ENCODE measurements at regions not wholly inside any gene's neighbourhood (a gene's known extent, or its start where the extent isn't known, plus 50 kb on each side); places are given as distances from the start of the nearest gene placed in this dataset.

GRCh38 chr7:41298409-41298808 is 404.5 kb downstream of the INHBA start:
- DNase-seq (ENCODE audit: low read depth): no peak

DNA sequence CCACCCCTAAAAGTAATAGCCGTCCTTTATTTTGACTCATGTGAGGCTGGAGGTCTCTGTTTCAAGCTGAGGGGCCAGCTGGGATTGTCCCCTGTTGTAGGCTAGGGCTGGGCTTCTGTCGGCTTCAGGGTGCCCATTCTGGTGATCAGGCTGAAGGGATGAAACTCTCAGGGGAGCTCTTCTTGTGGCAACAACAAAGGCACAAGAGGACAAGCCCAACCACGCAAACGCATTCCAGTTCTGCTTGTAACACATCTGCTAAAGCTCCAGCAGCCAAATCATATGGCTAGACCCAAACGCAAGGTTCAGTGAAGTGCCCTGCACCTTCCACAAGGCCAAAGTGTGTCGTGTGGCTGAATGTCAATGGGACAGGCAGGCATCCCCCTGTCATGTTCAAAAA is 405.7 kb downstream of the INHBA start:
- DNase-seq (ENCODE audit: low read depth): peak; percentile 17

DNA sequence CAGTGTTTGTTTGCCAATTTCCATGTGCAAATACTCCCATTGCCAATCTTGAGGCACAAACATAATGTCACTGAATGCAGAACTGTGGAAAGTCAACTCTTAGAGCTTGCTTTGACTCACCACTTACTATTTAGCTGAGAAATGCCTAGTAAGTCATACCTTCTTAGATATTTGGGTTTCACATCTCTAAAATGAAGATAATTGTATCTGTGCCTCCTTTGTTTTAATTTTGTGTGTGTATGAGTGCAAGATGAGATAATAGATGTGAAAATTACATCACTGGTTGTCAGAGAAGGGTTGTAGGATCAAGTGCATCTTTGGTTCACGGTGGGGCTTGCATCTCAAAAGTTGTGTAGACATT is 407.5 kb downstream of the INHBA start:
- no peak for DNase-seq (ENCODE audit: low read depth)

GRCh38 chr7:41294556-41295454 is 408.1 kb downstream of the INHBA start:
- no peak for DNase-seq (ENCODE audit: low read depth)

DNA sequence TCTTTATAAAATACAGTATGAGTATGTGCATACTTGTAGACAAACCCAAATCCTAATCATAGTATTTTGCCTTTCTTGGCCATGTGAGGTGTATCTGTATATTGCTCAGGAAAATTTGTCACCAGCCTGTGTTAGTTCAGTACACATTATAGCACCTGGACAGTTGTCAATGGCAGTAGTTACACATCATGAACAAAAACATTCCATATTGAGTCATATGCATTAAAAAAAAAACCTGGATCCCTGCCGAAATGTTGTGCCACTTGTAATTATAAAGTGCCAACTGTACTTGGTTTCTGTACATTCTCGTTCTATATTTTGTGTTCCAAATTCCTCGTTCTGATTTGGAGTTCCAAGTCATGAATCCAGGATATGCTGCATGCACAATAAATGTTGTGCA is 410.4 kb downstream of the INHBA start:
- peak; percentile 13 for DNase-seq (ENCODE audit: low read depth)

- DNase-seq (ENCODE audit: low read depth): no peak
These were observed 415.1 kb downstream of the INHBA start for GRCh38 chr7:41287559-41288335.

DNA sequence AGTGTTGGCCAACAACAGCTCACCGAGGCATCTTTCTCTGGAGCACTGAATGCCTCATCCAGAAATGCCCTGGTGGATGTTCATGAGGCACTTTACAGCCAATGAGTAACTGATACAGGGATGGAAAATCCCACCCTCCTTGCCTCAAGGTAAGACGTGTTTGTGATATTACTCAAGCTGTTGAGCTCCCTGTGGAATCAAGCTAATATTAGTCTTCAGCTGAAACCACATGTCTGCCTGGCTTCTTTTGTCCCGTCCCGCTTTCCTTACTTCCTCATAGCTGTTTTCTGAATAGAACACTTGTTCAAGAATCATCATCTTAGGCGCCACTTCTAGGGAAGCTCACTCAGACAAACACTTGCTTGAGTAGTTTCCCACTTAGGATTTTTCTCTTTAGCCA is 422.4 kb downstream of the INHBA start:
- DNase-seq (ENCODE audit: low read depth): no peak

DNA sequence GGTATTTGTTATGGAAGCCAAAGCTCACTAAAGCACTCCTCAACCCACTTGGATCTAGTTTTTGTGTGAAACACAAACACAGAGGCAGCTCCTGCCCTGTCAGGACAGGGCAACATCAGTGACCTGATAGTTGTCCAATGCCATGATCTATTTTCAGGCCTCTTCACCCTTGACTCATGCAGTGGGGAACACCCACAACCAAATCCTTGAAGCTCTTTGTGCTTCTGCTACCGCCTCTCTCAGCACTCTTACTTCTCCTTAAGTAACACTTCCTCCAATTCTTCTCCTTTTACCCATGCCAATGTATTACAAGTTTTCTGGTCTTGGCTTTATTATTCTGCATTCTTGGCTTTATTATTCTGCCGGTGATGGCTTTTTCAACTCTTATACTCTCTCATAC is 425.3 kb downstream of the INHBA start:
- DNase-seq (ENCODE audit: low read depth): no peak

DNA sequence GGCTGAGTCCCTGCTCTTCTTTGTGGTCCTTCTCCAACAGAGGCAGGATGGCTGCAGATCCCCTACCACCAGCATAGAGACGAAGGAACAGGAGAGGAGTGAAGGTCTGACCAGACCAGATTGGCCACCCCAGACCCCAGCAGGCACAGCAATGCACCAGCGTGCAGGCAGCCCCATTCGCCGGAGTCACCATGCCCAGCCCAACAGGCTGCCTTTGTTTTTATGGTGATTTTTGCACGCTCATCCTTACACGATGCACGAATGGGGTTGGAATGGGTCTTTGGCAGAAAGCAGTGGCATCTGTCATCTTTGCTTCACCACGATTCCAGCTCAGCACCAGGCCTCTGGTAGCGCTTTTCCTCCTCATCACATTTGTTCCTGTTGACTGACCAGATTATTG is 427.6 kb downstream of the INHBA start:
- no peak for DNase-seq (ENCODE audit: low read depth)

DNA sequence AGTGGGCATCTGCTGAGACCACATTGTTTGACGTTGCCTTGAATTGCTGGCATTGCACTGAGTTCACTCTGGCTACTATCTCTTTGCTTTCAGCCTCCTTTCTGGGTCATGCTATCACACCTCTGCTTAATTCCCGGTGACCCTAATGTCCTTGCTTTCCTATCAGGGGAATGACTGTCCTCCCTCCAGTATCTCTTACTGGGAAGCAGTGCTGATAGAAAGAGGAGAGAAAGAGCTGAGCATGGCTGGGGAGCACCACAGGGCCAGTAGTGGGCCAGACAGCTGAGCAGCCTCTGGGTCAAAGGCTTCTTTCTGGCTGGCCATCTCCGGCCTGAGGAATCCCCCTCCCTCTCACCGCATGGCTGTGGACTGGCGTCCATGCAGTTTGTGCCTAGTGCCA is 428.7 kb downstream of the INHBA start:
- no peak for DNase-seq (ENCODE audit: low read depth)

DNA sequence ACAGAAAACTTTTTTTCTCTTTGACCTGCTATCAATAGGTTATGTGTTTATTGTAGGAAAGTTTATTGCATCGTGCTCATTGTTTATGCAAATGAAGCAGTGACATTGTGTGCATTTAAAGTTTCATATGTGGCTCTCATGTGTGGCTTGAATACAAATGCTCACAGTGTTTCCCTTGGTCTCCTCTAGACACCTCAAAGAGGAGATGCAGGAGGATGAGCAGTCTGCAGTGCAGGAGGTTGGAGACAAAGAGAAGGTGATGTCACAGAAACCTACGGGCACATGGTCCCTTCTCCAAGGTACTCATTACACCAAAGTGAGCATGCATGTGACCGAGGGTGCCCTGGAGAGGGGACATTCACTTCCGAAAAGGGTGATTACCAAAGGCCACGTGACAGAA is 430.2 kb downstream of the INHBA start:
- no peak for DNase-seq (ENCODE audit: low read depth)

- DNase-seq (ENCODE audit: low read depth): no peak
These were observed 434.0 kb downstream of the INHBA start for GRCh38 chr7:41268878-41269277.

DNA sequence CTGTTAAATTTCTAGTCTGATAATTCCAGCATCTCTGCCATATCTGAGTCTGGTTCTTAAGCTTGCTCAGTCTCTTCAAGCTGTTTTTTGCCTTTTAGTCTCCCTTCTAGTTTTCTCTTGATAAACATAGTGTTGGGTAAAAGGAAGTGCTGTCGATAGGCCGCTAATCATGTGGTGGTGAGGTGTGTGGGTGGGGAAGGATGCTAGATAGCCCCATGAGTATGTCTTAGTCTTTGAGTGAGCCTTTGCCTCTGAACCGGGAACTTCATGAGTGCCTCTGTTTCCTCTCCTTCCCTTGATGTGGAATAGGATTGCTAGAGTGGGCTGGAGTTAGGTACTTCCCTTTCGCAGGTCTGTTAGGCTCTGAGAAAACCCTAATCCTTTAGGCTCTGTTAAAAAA is 441.8 kb downstream of the INHBA start:
- DNase-seq (ENCODE audit: low read depth): no peak

GRCh38 chr7:41257660-41258059 is 445.2 kb downstream of the INHBA start:
- no peak for DNase-seq (ENCODE audit: low read depth)

DNA sequence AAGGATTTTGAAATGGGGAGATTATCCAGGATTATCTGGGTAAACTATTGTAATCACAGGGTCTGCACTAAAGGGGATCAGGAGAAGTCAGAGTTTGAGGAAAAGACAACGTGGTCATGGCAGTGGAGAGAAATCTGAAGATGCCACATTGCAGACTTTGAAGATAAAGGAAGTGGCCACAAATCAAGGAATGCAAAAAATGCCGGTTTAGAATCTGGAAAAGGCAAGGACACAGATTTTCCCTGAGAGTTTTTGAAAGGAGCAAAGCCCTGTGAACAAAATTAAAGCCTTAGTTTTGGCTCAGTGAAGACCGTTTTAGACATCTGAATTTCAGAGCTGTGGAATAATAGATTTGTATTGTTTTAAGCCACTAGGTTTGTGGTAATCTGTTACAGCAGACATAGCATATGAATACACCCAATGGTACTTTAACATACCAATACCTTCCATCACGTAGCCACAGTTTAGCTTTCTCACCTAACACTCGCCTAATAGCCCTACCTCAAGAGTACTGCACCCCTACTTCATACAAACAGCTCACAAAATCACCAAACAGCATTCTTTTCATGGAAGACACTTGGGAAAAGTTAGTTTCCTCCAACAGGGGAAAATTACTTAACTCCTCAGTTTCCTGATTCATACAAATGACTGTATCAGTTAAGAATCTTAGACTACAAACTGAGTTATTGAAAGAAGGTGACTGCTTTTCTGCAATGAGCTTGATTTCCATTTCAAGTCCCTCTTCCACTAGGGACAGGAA is 446.5 kb downstream of the INHBA start:
- DNase-seq (ENCODE audit: low read depth): peak; percentile 73

GRCh38 chr7:41255716-41256115 is 447.2 kb downstream of the INHBA start:
- no peak for DNase-seq (ENCODE audit: low read depth)

DNA sequence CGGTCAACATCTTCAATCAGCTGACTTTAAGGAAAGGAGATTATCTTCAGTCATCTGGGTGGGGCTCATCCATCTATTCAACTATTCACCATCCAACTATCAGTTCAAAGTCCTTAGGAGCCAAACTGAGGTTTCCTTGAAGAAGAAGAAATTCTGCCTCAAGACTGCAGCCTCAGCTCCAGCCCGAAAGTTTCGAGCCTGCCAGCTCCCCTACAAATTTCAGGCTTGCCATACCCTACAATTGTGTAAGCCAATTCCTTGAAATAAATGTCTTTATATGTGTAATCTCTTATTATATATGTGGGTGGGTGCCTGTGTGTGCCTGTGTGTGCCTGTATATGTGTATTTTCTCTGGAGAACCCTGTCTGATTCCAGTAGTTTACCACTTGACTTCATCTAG is 447.8 kb downstream of the INHBA start:
- no peak for DNase-seq (ENCODE audit: low read depth)

DNA sequence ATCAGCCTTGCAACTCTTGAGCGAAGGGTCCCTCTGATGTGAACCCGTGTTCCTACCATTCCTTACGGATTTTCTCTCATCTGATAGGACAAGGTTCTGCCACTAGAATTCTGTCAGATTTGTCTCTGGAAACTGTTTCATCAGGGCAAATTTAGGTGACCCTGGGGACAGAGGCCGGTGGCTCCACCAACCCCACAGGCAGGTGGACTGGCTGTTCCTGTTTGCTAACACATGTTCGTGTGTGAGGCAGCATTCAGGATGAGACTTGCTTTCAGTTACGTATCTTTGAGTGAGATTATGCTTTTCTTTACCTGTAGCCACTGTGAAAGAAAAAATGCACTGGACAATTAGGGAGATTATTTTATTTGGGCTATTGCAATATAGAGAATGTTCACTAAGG is 449.9 kb downstream of the INHBA start:
- DNase-seq (ENCODE audit: low read depth): no peak

GRCh38 chr7:41252551-41252950 is 450.3 kb downstream of the INHBA start:
- DNase-seq (ENCODE audit: low read depth): no peak

- DNase-seq (ENCODE audit: low read depth): no peak
These were observed 455.6 kb downstream of the INHBA start for GRCh38 chr7:41247143-41247865.

GRCh38 chr7:41245916-41246315 is 457.0 kb downstream of the INHBA start:
- no peak for DNase-seq (ENCODE audit: low read depth)

- peak; percentile 59 for DNase-seq (ENCODE audit: low read depth)
These were observed 458.6 kb downstream of the INHBA start for GRCh38 chr7:41244246-41244645.
